ENCODE measurements at regions not wholly inside any gene's neighbourhood (a gene's known extent, or its start where the extent isn't known, plus 50 kb on each side); places are given as distances from the start of the nearest gene placed in this dataset.

DNA sequence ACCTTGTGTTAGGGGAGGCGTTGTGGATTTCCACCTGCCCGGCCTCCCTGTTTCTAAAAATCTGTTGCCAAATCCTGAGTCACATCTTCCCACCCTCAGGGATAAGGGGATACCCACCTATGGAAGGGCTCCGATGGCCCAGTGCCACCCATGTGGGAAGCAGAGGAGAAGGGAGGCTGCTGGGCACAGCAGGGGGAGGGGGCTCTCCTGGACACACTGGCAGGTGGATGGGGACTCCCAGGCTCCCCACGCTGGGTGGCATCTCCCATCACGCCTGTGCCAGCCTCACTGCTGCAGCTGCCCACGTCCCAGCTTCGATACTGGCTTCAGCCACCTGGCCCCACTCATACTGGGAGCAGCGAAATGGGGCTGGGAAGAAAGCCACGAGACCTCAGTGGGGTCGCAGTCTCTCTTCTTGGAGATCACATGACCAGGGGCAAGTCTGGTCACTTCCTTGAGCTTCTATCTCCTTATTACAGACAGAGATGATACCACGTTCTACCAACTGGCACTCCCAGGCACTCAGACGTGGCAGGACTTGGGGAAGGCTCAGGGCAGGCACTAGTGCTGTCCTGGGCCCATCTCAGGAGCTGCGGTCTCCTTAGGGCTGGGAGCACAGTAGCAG, 72.2 kb downstream of the PITPNM2 start:
- no peak overlapping the region for H4K91ac ChIP-seq (replicated peaks; ENCODE audit: insufficient read length, low read length)
- H3K56ac ChIP-seq (replicated peaks; ENCODE audit: insufficient read length, low read depth, low read length): no peak overlapping the region
- H3K14ac ChIP-seq (ENCODE audit: insufficient read length): no peak overlapping the region
- H3K4ac ChIP-seq (replicated peaks; ENCODE audit: insufficient read length, low read depth, low read length): no peak overlapping the region
- H2BK120ac ChIP-seq (replicated peaks; ENCODE audit: low read depth, low read length): no peak overlapping the region
- 90% methylated on average over 13 of the region's 13 CpGs; no CpG with 5 or more reads in 1 of the 2 experiments for WGBS, 2 experiments (ENCODE audit: extremely low coverage in 1 of 2, insufficient coverage in 1 of 2, insufficient read length in 1 of 2, insufficient replicate concordance in 2 of 2, low coverage in 1 of 2, low lambda C conversion rate in 2 of 2, missing lambda C conversion rate in 1 of 2)
- H3K4me1 ChIP-seq (replicated peaks in 1 of 4; ENCODE audit: control insufficient read depth in 3 of 4, insufficient read depth in 4 of 4, low read length in 3 of 4): peaks cover 0 to 7% (median 3%) of the 10 kb centered on the region in 4 experiments; a peak in 5 of 7 replicates
- no peaks in the 10 kb centered on the region for H3K79me1 ChIP-seq (ENCODE audit: low read depth, low read length)
- H3K79me2 ChIP-seq (ENCODE audit: control insufficient read depth in 1 of 2, insufficient read depth in 2 of 2, low read length in 2 of 2): no peaks in the 10 kb centered on the region
- H4K20me1 ChIP-seq (replicated peaks in 1 of 2; ENCODE audit: control insufficient read depth in 1 of 2, insufficient read depth in 2 of 2, low read length in 2 of 2): peaks cover 0 to 8% of the 10 kb centered on the region in 2 experiments
- no peak overlapping the region for H2BK5ac ChIP-seq (ENCODE audit: low read depth, low read length)
- H3K4me3 ChIP-seq (ENCODE audit: extremely low read depth in 1 of 4, insufficient read depth in 2 of 4, low read depth in 3 of 4, low read length in 4 of 4): no peak overlapping the region
- ChIA-PET POLR2A (ENCODE audit: partially characterized antibody) (no interaction called here), CTCF (ENCODE audit: partially characterized antibody) (interaction anchor here (1.0 to 13.8 kb wide), 3 partner anchors 15 to 218 kb away, joined by 3 to 148 read pairs (median 5); no protein-coding TSS in a partner anchor)
- no peak overlapping the region for H3K27ac ChIP-seq (ENCODE audit: low read depth, low read length)
- no peak overlapping the region for H2AFZ ChIP-seq (ENCODE audit: low read length)
- no peak overlapping the region for H4K8ac ChIP-seq (ENCODE audit: extremely low read depth, insufficient read depth, low read length)
- no peak overlapping the region for H2AK5ac ChIP-seq (ENCODE audit: low read depth, low read length)
- FAIRE-seq: no peak
- H2BK12ac ChIP-seq (ENCODE audit: low read depth, low read length): no peak overlapping the region
- no peak overlapping the region for H3K23ac ChIP-seq (ENCODE audit: insufficient read length)
- no peak overlapping the region for H2BK20ac ChIP-seq (ENCODE audit: low read length)
- H4K5ac ChIP-seq (ENCODE audit: insufficient read length, low read depth, low read length): no peak overlapping the region
- no peaks in the 10 kb centered on the region for H3K9me3 ChIP-seq (ENCODE audit: insufficient read depth in 2 of 2, low read depth in 1 of 2, low read length in 1 of 2)
- H3K4me2 ChIP-seq (ENCODE audit: insufficient read depth in 1 of 2, low read depth in 2 of 2, low read length in 2 of 2): no peak overlapping the region
- no peak overlapping the region for H3K9ac ChIP-seq (replicated peaks in 1 of 4; ENCODE audit: extremely low read depth in 1 of 4, low read depth in 3 of 4, low read length in 3 of 4)
- TF ChIP-seq SRF (IDR thresholded peaks at IDR 0.05; ENCODE audit: low read depth, low read length): no peak
- TF ChIP-seq JUN (IDR thresholded peaks at IDR 0.05; ENCODE audit: low read depth, low read length): no peak
- no peak for TF ChIP-seq SIX5 (IDR thresholded peaks at IDR 0.05; ENCODE audit: low read depth, low read length)
- no peak for TF ChIP-seq TEAD4 (IDR thresholded peaks at IDR 0.05; ENCODE audit: low read depth, low read length)
- TF ChIP-seq TAF1 (IDR thresholded peaks at IDR 0.05; ENCODE audit: low read depth, low read length): no peak
- TF ChIP-seq EGR1 (IDR thresholded peaks at IDR 0.05; ENCODE audit: borderline replicate concordance, low read depth, low read length): no peak
- TF ChIP-seq FOSL1 (IDR thresholded peaks at IDR 0.05; ENCODE audit: insufficient read depth, low read depth, low read length): no peak
- TF ChIP-seq POLR2A (IDR thresholded peaks at IDR 0.05; ENCODE audit: control extremely low read depth in 1 of 2, low read depth in 2 of 2, low read length in 2 of 2): no peak
- TF ChIP-seq HDAC6 (IDR thresholded peaks at IDR 0.05; ENCODE audit: low read depth, low read length): no peak
- TF ChIP-seq KDM5A (IDR thresholded peaks at IDR 0.05; ENCODE audit: low read length): no peak
- TF ChIP-seq JUND (IDR thresholded peaks at IDR 0.05; ENCODE audit: low read length): no peak
- no peak for TF ChIP-seq TBP (IDR thresholded peaks at IDR 0.05; ENCODE audit: low read depth, low read length)
- H3K18ac ChIP-seq (ENCODE audit: extremely low read depth, low read length): no peak overlapping the region
- no peak for DNase-seq (ENCODE audit: low read depth in 1 of 2, low spot score in 2 of 2)
- H3K36me3 ChIP-seq (ENCODE audit: control insufficient read depth in 2 of 4, insufficient read depth in 4 of 4, low read length in 3 of 4): no peaks in the 10 kb centered on the region
- H3K27me3 ChIP-seq (replicated peaks in 1 of 4; ENCODE audit: control insufficient read depth in 3 of 4, extremely low read depth in 1 of 4, insufficient read depth in 3 of 4, low read length in 3 of 4): peaks cover 0 to 3% (median 0%) of the 10 kb centered on the region in 4 experiments; a peak in 1 of 7 replicates
- H3K23me2 ChIP-seq (ENCODE audit: low read depth, low read length): 0 out of 2 replicates have a peak, but pooled peaks cover 3% of the 10 kb centered on the region
- no peak overlapping the region for H2BK15ac ChIP-seq (ENCODE audit: low read length)
